ENCODE measurements at regions not wholly inside any gene's neighbourhood (a gene's known extent, or its start where the extent isn't known, plus 50 kb on each side); places are given as distances from the start of the nearest gene placed in this dataset.
"Not testable (repeated sequence)": the region's sequence is repeated elsewhere in the genome, so short reads cannot be mapped to it uniquely, and the experiment has no call there.

DNA sequence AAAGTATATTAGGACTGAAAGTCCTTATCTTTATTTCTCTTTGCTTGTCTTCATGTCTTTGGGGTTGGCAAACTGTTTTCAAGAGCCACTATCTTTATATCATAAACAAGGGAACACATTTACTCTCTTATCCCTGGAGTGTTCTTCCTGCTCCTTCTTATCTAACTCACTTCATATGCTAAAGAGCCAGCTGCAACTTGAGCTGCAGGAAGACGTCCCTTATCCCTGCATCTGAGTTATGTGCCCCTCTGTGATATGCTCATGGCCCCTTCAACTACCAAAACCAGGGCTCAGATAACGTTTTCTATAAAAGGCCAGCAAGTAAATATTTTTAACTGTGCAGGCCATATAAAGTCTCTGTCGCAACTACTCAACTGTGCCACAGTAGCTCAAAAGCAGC, 137.0 kb upstream of the CRBN start:
- CTCF ChIA-PET: no interaction called here
- no peaks in the 10 kb centered on the region for H3K4me1 Mint-ChIP-seq
- no peaks in the 10 kb centered on the region for H3K27me3 Mint-ChIP-seq
- H3K4me3 Mint-ChIP-seq: no peak overlapping the region
- no peak overlapping the region for H3K27ac Mint-ChIP-seq
- DNase-seq (no peak), ATAC-seq (no peak)
- peaks cover 2% of the 10 kb centered on the region for H3K9me3 Mint-ChIP-seq (ENCODE audit: low read depth)
- no peaks in the 10 kb centered on the region for H3K36me3 Mint-ChIP-seq

DNA sequence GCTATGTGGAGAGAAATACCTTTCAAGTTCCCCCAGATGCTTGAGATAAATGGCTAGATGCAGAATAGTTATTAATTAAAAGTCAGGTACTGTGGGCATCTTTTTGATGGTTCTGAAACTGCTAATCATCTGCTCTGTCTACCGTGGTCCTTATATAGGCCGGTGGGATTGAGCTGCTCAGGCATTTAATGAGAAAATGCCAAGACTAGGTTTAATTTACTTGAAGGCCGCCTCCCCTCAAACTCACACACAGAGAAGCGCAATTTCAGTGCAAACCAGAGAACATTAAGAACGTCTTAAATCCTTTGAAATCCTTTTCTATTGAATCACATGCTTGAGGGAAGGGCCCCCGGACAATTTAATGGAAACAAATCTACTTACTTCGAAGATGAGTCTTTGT, 136.4 kb upstream of the CRBN start:
- ATAC-seq (no peak), DNase-seq (no peak)
- H3K9me3 Mint-ChIP-seq (ENCODE audit: low read depth): peaks cover 2% of the 10 kb centered on the region
- no peaks in the 10 kb centered on the region for H3K36me3 Mint-ChIP-seq
- H3K27ac Mint-ChIP-seq: no peak overlapping the region
- no peaks in the 10 kb centered on the region for H3K4me1 Mint-ChIP-seq
- no peak overlapping the region for H3K4me3 Mint-ChIP-seq
- no peaks in the 10 kb centered on the region for H3K27me3 Mint-ChIP-seq
- CTCF ChIA-PET: no interaction called here

DNA sequence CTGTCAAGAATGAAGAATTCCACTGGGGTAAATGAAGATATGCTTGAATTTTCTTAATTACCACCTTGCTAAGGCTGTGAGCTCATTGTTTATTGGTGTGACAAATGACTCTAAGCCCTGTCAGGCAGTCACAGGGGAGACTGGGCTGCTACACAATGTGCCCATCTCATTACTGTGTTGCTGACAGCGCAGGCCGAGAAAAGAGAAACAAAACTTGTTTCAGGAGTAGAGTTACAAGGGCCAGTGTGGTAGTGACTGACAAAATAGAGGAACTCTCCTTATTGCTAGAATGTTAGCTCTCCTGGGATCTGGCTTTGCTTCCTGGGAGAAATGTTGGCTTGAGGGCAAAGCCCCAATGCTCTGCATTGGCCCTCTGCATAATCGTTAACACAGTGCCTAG, 130.4 kb upstream of the CRBN start:
- H3K36me3 Mint-ChIP-seq: no peaks in the 10 kb centered on the region
- H3K4me1 Mint-ChIP-seq: no peaks in the 10 kb centered on the region
- H3K9me3 Mint-ChIP-seq (ENCODE audit: low read depth): no peaks in the 10 kb centered on the region
- H3K27ac Mint-ChIP-seq: no peak overlapping the region
- ATAC-seq (no peak), DNase-seq (no peak)
- CTCF ChIA-PET: no interaction called here
- H3K4me3 Mint-ChIP-seq: no peak overlapping the region
- H3K27me3 Mint-ChIP-seq: no peaks in the 10 kb centered on the region

DNA sequence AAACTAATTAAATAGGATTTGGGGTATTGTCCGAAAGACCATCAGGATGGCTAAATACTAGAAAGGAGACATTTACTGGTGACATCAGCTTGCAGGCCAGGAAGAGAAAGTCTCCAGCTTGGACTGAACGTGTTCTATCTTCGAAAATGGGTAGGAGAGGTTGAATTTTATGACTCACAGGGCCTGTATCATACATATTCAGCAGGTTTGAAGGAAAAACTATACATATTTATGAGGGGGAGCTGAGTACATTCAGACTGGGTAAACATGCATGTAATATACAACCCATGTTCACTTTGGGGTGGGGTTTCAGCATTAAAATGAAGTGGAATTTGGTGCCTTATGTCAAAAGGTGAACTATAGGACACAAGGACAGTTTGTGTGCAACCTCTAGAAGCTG, 129.3 kb upstream of the CRBN start:
- no peak for ATAC-seq
- DNase-seq: no peak
- CTCF ChIA-PET: no interaction called here
- Mint-ChIP-seq H3K4me3 (no peak overlapping the region), H3K9me3 (ENCODE audit: low read depth) (no peaks in the 10 kb centered on the region), H3K27me3 (no peaks in the 10 kb centered on the region), H3K4me1 (no peaks in the 10 kb centered on the region), H3K27ac (no peak overlapping the region), H3K36me3 (no peaks in the 10 kb centered on the region)

DNA sequence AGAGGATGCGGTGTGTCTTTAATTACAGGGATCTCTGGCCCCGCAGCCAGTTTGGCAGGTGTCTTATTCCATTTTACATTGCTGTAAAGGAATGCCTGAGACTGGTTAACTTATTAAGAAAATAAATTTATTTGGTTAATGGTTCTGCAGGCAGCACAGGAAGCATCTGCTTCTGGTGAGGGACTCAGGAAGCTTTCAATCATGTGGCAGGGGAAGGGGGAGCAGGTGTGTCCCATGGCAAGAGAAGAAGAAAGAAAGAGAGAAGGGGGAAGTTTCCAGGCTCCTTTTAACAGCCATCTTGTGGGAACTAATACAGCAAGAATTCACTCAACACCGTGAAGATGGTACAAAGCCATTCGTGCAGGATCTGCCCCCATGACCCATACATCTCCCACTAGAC, 128.0 kb upstream of the CRBN start:
- CTCF ChIA-PET: no interaction called here
- ATAC-seq (no peak), DNase-seq (no peak)
- no peaks in the 10 kb centered on the region for H3K4me1 Mint-ChIP-seq
- H3K9me3 Mint-ChIP-seq (ENCODE audit: low read depth): no peaks in the 10 kb centered on the region
- no peak overlapping the region for H3K4me3 Mint-ChIP-seq
- no peaks in the 10 kb centered on the region for H3K36me3 Mint-ChIP-seq
- no peak overlapping the region for H3K27ac Mint-ChIP-seq
- no peaks in the 10 kb centered on the region for H3K27me3 Mint-ChIP-seq

DNA sequence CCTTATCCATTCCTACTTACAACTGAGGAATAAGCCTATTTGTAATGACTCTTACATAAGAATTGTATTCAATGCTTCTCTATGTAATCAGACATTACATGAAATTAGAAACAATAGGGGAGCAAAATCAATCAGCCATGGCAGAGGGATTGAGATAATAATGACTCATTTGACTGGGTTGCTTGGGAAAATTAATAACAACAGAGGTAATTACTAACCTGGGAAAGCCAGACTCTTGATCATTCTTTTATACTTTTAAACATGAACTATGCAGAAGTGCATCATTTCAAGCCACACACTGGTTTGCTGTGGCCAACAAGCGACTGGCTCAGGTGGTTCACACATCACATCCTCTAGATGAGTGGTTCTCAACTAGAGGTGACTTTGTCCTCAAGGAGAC, 126.3 kb upstream of the CRBN start:
- Mint-ChIP-seq H3K27me3 (no peaks in the 10 kb centered on the region), H3K4me3 (no peak overlapping the region), H3K9me3 (ENCODE audit: low read depth) (no peaks in the 10 kb centered on the region), H3K36me3 (no peaks in the 10 kb centered on the region), H3K27ac (no peak overlapping the region), H3K4me1 (no peaks in the 10 kb centered on the region)
- DNase-seq: no peak
- no peak for ATAC-seq
- CTCF ChIA-PET: no interaction called here

DNA sequence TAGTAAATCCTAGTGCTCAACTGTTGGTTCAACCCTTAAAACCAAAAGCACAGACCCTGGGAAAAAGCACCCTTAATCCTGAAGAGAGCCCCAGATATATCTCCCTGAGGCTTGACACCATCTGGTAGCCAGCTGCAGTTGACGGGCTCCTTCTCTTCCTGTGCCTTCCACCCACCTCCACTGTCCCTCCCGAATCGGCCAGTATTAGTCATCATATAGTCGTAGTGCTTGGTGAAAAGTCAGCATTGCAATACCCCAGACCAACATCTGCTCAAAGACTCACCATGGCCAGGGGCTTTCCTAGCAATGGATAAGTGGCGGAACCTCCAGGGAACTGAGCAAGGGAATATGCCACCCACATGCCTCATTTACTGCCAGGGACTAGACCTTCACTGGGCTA, 125.6 kb upstream of the CRBN start:
- no peak for ATAC-seq
- H3K4me1 Mint-ChIP-seq: no peaks in the 10 kb centered on the region

DNA sequence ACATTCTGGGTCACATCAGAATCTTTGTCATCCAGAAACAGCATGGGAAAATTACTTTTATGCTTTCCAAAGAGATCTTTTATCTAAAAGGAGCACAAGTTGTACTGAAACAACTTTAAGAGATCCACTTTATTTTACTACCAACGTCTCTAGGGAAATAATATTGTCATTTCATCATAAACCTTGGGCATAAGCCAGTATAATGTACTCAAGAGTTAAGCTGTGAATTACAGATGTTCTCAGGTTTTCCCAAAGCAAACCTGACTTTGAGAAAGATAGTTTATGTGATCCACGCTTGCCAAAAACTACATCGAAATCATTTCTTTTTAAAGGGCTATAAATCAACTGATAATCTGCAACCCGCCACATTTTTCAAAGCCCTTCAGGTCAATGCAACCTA, 124.1 kb upstream of the CRBN start:
- H3K27ac Mint-ChIP-seq: no peak overlapping the region
- no peaks in the 10 kb centered on the region for H3K4me1 Mint-ChIP-seq
- ATAC-seq (no peak), DNase-seq (no peak)
- no peak overlapping the region for H3K4me3 Mint-ChIP-seq
- no peaks in the 10 kb centered on the region for H3K9me3 Mint-ChIP-seq (ENCODE audit: low read depth)
- no peaks in the 10 kb centered on the region for H3K27me3 Mint-ChIP-seq
- no peaks in the 10 kb centered on the region for H3K36me3 Mint-ChIP-seq
- CTCF ChIA-PET: no interaction called here

More for the DNA sequence above, 125.6 kb upstream of the CRBN start:
- no peak for DNase-seq
- Mint-ChIP-seq H3K36me3 (no peaks in the 10 kb centered on the region), H3K27ac (no peak overlapping the region), H3K4me3 (no peak overlapping the region), H3K27me3 (no peaks in the 10 kb centered on the region), H3K9me3 (ENCODE audit: low read depth) (no peaks in the 10 kb centered on the region)
- CTCF ChIA-PET: no interaction called here

DNA sequence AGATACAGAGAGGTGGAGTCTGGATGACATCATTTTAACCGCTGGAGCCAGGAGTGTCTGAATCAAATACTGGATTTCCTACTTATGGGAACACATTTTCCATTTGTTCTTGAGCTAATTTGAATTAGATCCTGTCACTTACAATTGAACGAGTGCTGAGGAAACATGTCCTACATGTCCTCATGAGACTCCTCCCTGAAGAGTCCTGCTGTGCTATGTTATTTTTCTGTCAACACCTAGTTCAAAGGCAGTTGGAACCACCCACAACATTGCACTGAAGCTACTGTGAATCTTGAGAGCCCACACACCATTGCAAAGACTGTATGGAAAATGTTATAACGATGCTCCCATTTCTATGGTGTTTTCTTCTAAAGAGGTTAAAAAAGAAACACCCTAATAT, 123.5 kb upstream of the CRBN start:
- H3K27me3 Mint-ChIP-seq: no peaks in the 10 kb centered on the region
- no peaks in the 10 kb centered on the region for H3K4me1 Mint-ChIP-seq
- H3K27ac Mint-ChIP-seq: no peak overlapping the region
- ATAC-seq (no peak), DNase-seq (no peak)
- H3K36me3 Mint-ChIP-seq: no peaks in the 10 kb centered on the region
- H3K4me3 Mint-ChIP-seq: no peak overlapping the region
- no peaks in the 10 kb centered on the region for H3K9me3 Mint-ChIP-seq (ENCODE audit: low read depth)
- CTCF ChIA-PET: no interaction called here

DNA sequence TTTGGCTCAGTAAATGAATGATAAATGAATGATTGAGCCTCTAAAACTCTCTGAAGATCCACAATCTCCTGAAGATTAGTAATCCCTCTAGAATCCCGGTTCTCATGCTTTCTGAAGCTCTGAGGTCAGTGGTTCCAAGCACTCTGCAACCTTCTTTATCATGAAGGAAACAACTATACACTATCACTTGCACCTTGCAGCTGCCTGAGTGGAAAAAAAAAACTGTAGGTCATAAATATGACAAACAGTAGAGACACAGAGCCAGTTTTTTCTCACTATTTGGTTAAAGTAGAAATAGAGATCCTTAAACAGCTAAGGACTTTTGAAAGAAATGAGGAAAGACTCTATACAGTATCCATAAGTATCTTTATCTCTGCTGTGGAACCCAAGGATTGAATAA, 122.0 kb upstream of the CRBN start:
- Mint-ChIP-seq H3K36me3 (no peaks in the 10 kb centered on the region), H3K27me3 (no peaks in the 10 kb centered on the region), H3K4me3 (no peak overlapping the region), H3K4me1 (peaks cover 3% of the 10 kb centered on the region), H3K9me3 (ENCODE audit: low read depth) (no peaks in the 10 kb centered on the region), H3K27ac (no peak overlapping the region)
- DNase-seq: no peak
- ATAC-seq: no peak
- CTCF ChIA-PET: no interaction called here

DNA sequence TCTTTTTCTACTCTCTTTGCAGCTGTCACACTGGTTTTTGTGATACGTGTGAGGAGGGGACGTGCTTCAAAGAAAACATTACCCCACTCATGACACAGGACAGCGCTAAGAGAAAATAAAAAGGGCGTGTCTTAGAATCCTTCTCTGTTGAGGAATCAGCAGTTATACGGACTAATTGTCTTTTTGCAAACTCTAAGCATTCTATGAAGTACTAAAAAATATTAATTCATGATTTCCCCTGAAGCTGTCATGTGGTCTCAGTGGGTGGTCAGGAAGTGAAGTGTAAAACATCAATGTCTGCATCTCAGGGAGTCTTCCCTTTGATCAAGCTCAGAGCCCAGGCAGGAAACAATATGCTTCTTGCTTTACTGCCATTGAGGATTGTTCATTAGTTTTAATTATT, 117.5 kb upstream of the CRBN start:
- DNase-seq: no peak
- CTCF ChIA-PET: no interaction called here

DNA sequence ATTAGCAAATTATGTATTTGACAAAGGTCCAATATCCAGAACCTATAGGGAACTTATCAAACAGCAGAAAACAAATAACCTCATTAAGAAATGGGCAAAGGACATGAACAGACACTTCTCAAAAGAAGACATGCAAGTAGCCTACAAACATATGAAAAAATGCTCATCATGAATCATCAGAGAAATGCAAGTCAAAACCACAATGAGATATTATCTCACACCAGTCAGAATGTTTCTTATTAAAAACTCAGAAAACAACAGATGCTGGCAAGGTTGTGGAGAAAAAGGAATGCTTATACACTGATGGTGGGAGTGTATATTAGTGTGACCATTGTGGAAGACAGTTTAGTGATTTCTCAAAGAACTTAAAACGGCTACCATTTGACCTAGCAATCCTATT, 116.1 kb upstream of the CRBN start:
- Mint-ChIP-seq H3K36me3 (no peaks in the 10 kb centered on the region), H3K4me1 (peaks cover 5% of the 10 kb centered on the region), H3K27me3 (no peaks in the 10 kb centered on the region), H3K27ac (no peak overlapping the region), H3K9me3 (ENCODE audit: low read depth) (peaks cover 6% of the 10 kb centered on the region), H3K4me3 (no peak overlapping the region)
- DNase-seq (no peak), ATAC-seq (no peak)
- CTCF ChIA-PET: no interaction called here

More for the DNA sequence above, 117.5 kb upstream of the CRBN start:
- H3K9me3 Mint-ChIP-seq (ENCODE audit: low read depth): peaks cover 6% of the 10 kb centered on the region
- no peak overlapping the region for H3K4me3 Mint-ChIP-seq
- no peak overlapping the region for H3K27ac Mint-ChIP-seq
- H3K27me3 Mint-ChIP-seq: no peaks in the 10 kb centered on the region
- no peaks in the 10 kb centered on the region for H3K36me3 Mint-ChIP-seq
- H3K4me1 Mint-ChIP-seq: peaks cover 5% of the 10 kb centered on the region
- ATAC-seq: no peak

DNA sequence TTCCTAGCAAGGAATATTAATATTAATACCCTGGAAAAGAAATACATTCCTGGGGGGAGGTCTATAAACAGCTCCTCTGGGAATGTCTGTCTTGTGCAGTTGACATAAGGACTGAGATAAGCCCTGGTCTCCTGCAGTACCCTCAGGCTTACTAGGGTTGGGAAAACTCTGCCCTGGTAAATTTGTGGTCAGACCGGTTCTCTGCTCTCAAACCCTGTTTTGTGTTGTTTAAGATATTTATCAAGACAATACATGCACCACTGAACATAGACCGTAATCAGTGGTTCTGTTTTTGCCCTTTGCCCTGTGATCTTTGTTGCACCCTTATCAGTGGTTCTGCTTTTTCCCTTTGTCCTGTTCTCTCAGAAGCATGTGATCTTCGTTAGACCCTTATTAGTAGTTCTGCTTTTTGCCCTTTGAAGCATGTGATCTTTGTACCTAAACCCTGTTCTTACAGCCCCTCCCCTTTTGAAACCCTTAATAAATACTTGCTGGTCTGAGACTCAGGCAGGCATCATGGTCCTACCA, 112.3 kb upstream of the CRBN start:
- H3K27me3 Mint-ChIP-seq; DNase-seq; H3K4me3 Mint-ChIP-seq; H3K36me3 Mint-ChIP-seq; H3K4me1 Mint-ChIP-seq; H3K27ac Mint-ChIP-seq; CTCF ChIA-PET; ATAC-seq; H3K9me3 Mint-ChIP-seq (ENCODE audit: low read depth): not testable (repeated sequence)

DNA sequence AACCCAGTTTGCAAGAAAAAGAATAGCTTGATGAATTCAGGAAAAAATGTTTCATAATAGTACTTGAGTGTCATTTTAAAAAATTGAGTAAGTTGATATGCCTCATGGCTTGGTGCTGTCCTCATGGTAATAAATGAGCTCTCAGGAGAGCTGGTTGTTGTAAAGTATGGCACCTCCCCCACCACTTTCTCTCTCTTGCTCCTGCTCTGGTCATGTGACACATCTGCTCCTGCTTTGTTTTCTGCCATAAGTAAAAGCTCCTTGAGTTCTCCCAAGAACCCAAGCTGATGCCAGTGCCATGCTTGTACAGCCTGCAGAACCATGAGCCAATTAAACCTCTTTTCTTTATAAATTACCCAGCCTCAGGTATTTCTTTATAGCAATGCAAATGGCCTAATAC, 108.8 kb upstream of the CRBN start:
- Mint-ChIP-seq H3K4me1 (no peaks in the 10 kb centered on the region), H3K9me3 (ENCODE audit: low read depth) (no peaks in the 10 kb centered on the region), H3K36me3 (no peaks in the 10 kb centered on the region), H3K27me3 (peaks cover 6% of the 10 kb centered on the region), H3K27ac (no peak overlapping the region), H3K4me3 (no peak overlapping the region)
- CTCF ChIA-PET: no interaction called here
- no peak for ATAC-seq
- DNase-seq: no peak

DNA sequence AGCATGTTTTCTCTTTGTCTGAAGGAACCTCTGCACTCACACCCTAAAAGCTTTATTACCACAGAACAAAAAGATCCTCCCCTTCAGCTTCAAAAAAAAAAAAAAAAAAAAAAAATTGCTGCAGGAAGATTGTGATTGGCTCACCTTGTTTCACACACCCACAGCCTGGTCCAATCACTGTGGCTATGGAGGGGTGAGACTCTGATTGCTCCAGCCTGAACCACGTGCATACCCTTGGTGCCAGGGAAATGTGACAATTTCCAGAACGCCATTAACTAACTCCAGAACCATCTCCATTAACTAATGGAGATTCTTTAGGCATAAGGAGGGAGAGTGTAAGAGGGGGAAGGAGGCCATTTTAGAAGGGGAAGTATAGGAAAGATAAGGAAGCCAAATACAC, 106.5 kb upstream of the CRBN start:
- H3K27ac Mint-ChIP-seq: no peak overlapping the region
- H3K4me3 Mint-ChIP-seq: no peak overlapping the region
- DNase-seq: no peak
- CTCF ChIA-PET: no interaction called here
- peaks cover 6% of the 10 kb centered on the region for H3K27me3 Mint-ChIP-seq
- no peaks in the 10 kb centered on the region for H3K36me3 Mint-ChIP-seq
- ATAC-seq: no peak
- no peaks in the 10 kb centered on the region for H3K4me1 Mint-ChIP-seq
- H3K9me3 Mint-ChIP-seq (ENCODE audit: low read depth): no peaks in the 10 kb centered on the region

Data from activated CD8-positive, alpha-beta memory T cell treated with anti-CD3 and anti-CD28 coated beads, Interleukin-2, amount 10 ng/mL, durations not matched to agents 7 days and 5 days (primary cell).